HepG2 (cell line): ENCODE measurements at regions not wholly inside any gene's neighbourhood (a gene's known extent, or its start where the extent isn't known, plus 50 kb on each side); places are given as distances from the start of the nearest gene placed in this dataset.

Source experiments
- ATAC-seq: fragments of 200-7000 bp; cut with Tn5 transposase; 3 replicates; pipeline ENCODE4 v1.9.1; 2020; ENCODE audit warnings: mild to moderate bottlenecking, moderate library complexity
- BruUV-seq: library from RNA; stranded (reverse); fragments of 400-500 nt; replicated peaks from 2 replicates; lab custom pipeline; 2021; lab: Mats Ljungman, UMichigan
- CTCF ChIA-PET: fragments of 300-600 bp; formaldehyde crosslinking; extraction: SDS; loops from one replicate; lab custom pipeline; 2021; ENCODE audit warnings: low total read pairs, inconsistent platforms, low intra/inter-chr PET ratio; lab: Yijun Ruan, JAX
- POLR2A ChIA-PET: fragments of 350-600 bp; sonication (Branson Sonifier 250); formaldehyde crosslinking; loops from one replicate; lab custom pipeline; 2020; ENCODE audit warnings: antibody characterized with exemption, inconsistent platforms; lab: Yijun Ruan, JAX
- DNase-seq: peaks from one replicate; pipeline ENCODE4 v3.0.0-alpha.2; 2015; ENCODE audit warnings: low spot score
- FAIRE-seq: peaks from 3 replicates; lab custom pipeline; 2011; peaks lifted over from hg19 to GRCh38; lab: Jason Lieb, UNC
- H2AFZ ChIP-seq: one replicate; pipeline ENCODE4 v1.6.1; 2011; ENCODE audit warnings: low read length, inconsistent platforms
- H3K27ac ChIP-seq: fragments of 300-600 bp; 3 replicates; pipeline ENCODE4 v1.8.0; 2011; ENCODE audit warnings: mixed run types, mild to moderate bottlenecking, mixed read lengths, low read length, inconsistent platforms; ENCODE audit not compliant: insufficient read depth; ENCODE audit errors: extremely low read length
- H3K27me3 ChIP-seq, 2 experiments: fragments of 200-600 bp in 1 of 2; 2 replicates in 1 of 2; 3 replicates in 1 of 2; pipeline versions ENCODE4 v1.6.0 to v1.8.0; 2011; ENCODE audit warnings: low read length in 2 of 2, mild to moderate bottlenecking in 2 of 2, moderate library complexity in 2 of 2, inconsistent platforms in 1 of 2; ENCODE audit not compliant: insufficient read depth in 2 of 2, control insufficient read depth in 1 of 2
- H3K36me3 ChIP-seq, 2 experiments: fragments of 200-600 bp in 1 of 2; replicated peaks in 1 of 2; 2 replicates in 1 of 2; 3 replicates in 1 of 2; pipeline versions ENCODE4 v1.5.1 to v1.8.0; 2011; ENCODE audit warnings: low read length in 2 of 2, inconsistent platforms in 1 of 2; ENCODE audit not compliant: insufficient read depth in 2 of 2, control insufficient read depth in 1 of 2
- H3K4me1 ChIP-seq: 2 replicates; pipeline ENCODE4 v1.5.1; 2012; ENCODE audit warnings: low read length, inconsistent platforms; ENCODE audit not compliant: insufficient read depth
- H3K4me2 ChIP-seq: 2 replicates; pipeline ENCODE4 v1.6.0; 2011; ENCODE audit warnings: low read depth, low read length, inconsistent platforms
- H3K4me3 ChIP-seq, 3 experiments: fragments of 200-600 bp in 1 of 3; sonication (generic), shearing (Covaris generic) in 1 of 3; replicated peaks in 1 of 3; 2 replicates each; pipeline ENCODE4 v1.5.1; 2011 to 2016; ENCODE audit warnings: low read length in 3 of 3, inconsistent platforms in 2 of 3, low read depth in 2 of 3, mild to moderate bottlenecking in 2 of 3, control low read depth in 1 of 3, mixed read lengths in 1 of 3; ENCODE audit not compliant: insufficient read depth in 1 of 3
- H3K79me2 ChIP-seq: one replicate; pipeline ENCODE4 v1.6.1; 2011; ENCODE audit warnings: low read length, inconsistent platforms; ENCODE audit not compliant: insufficient read depth
- H3K9ac ChIP-seq: 2 replicates; pipeline ENCODE4 v1.6.0; 2011; ENCODE audit warnings: mild to moderate bottlenecking, low read depth, low read length, inconsistent platforms; ENCODE audit not compliant: insufficient read depth
- H3K9me3 ChIP-seq: 2 replicates; pipeline ENCODE4 v1.5.1; 2012; ENCODE audit warnings: mild to moderate bottlenecking, low read length
- H4K20me1 ChIP-seq: 2 replicates; pipeline ENCODE4 v1.6.0; 2011; ENCODE audit warnings: inconsistent platforms, mild to moderate bottlenecking, low read length, moderate library complexity; ENCODE audit not compliant: insufficient read depth
- DNMT3B ChIP-seq: conservative IDR thresholded peaks from 2 replicates; pipeline ENCODE4 v1.6.1; 2016; ENCODE audit warnings: missing biosample characterization, control low read depth
- KDM6A ChIP-seq: IDR thresholded peaks from 2 replicates; pipeline ENCODE4 v1.6.1; 2016; ENCODE audit warnings: low read depth
- MYNN ChIP-seq: sonication (generic); formaldehyde crosslinking; IDR thresholded peaks from 2 replicates; pipeline ENCODE4 v1.4.0; 2020; ENCODE audit warnings: mild to moderate bottlenecking, low read depth, missing genetic modification reagents
- PCBP1 ChIP-seq: fragments of 200-400 bp; formaldehyde crosslinking; IDR thresholded peaks from 2 replicates; pipeline ENCODE4 v1.6.1; 2017; ENCODE audit warnings: mild to moderate bottlenecking, low read depth, low read length, borderline replicate concordance
- SOX13 ChIP-seq, 3 experiments: fragments of 450-650 bp in 1 of 3; sonication (generic) in 1 of 3; formaldehyde crosslinking in 1 of 3; IDR thresholded peaks in 2 of 3; conservative IDR thresholded peaks in 1 of 3; 2 replicates each; pipeline versions ENCODE4 v1.5.0 to v1.6.1; 2016 to 2020; ENCODE audit warnings: antibody characterized with exemption in 1 of 3, mild to moderate bottlenecking in 1 of 3, missing compliant biosample characterization in 1 of 3, missing genetic modification reagents in 1 of 3, moderate library complexity in 1 of 3
- SPEN ChIP-seq: sonication (generic); formaldehyde crosslinking; IDR thresholded peaks from 2 replicates; pipeline ENCODE4 v1.5.1; 2020; ENCODE audit warnings: low read depth, mild to moderate bottlenecking, missing genetic modification reagents
- THAP8 ChIP-seq: sonication (generic); formaldehyde crosslinking; IDR thresholded peaks from 2 replicates; pipeline ENCODE4 v1.5.1; 2020; ENCODE audit warnings: missing genetic modification reagents, mild to moderate bottlenecking, borderline replicate concordance
- TMF1 ChIP-seq: sonication (generic); formaldehyde crosslinking; IDR thresholded peaks from 2 replicates; pipeline ENCODE4 v1.8.1; 2022; ENCODE audit warnings: low read depth, missing genetic modification reagents
- YY1 ChIP-seq: IDR thresholded peaks from 2 replicates; pipeline ENCODE4 v1.6.1; 2011; ENCODE audit warnings: low read length, low read depth, moderate library complexity, mild to moderate bottlenecking; ENCODE audit not compliant: insufficient read depth, insufficient replicate concordance
- ZNF10 ChIP-seq: sonication (generic); formaldehyde crosslinking; IDR thresholded peaks from 2 replicates; pipeline ENCODE4 v1.4.0; 2020; ENCODE audit warnings: mild to moderate bottlenecking, low read depth, missing genetic modification reagents, borderline replicate concordance
- ZNF772 ChIP-seq: sonication (generic); formaldehyde crosslinking; IDR thresholded peaks from 2 replicates; pipeline ENCODE4 v1.5.0; 2020; ENCODE audit warnings: mild to moderate bottlenecking, missing genetic modification reagents
- ZNF841 ChIP-seq: sonication (generic); formaldehyde crosslinking; IDR thresholded peaks from 2 replicates; pipeline ENCODE4 v1.8.1; 2023; ENCODE audit warnings: missing genetic modification reagents, borderline replicate concordance
- WGBS: methylation state at CpG from one replicate; pipeline ENCODE4 v1.1.6; 2017; ENCODE audit warnings: low lambda C conversion rate; 5-methylcytosine and 5-hydroxymethylcytosine counted together
- in situ Hi-C: cut with HindIII; loops from 2 replicates; pipeline ENCODE4 v1.10.0; 2017; ENCODE audit warnings: low pct_unique_long_range_greater_than_20kb; ENCODE audit not compliant: extremely low pct_ligation_motif_present
- intact Hi-C: fragments of 100-400 bp; cut with micrococcal nuclease; formaldehyde crosslinking; loops from one replicate; pipeline ENCODE4 v1.10.0; 2022; ENCODE audit not compliant: unreplicated experiment
- TF ChIP-seq, protein P1 (sequence below): sonication (generic); formaldehyde crosslinking; IDR thresholded peaks from 2 replicates; pipeline ENCODE4 v1.4.0; 2020; ENCODE audit warnings: missing genetic modification reagents, mild to moderate bottlenecking, borderline replicate concordance
- TF ChIP-seq, protein P2 (sequence below): sonication (generic); formaldehyde crosslinking; IDR thresholded peaks from 2 replicates; pipeline ENCODE4 v1.9.0; 2021; ENCODE audit warnings: missing genetic modification reagents, mild to moderate bottlenecking, borderline replicate concordance

GRCh38 chr12:77521508-77522115, 309.1 kb upstream of the NAV3 start (continued):
- TF ChIP-seq, protein P1, sequence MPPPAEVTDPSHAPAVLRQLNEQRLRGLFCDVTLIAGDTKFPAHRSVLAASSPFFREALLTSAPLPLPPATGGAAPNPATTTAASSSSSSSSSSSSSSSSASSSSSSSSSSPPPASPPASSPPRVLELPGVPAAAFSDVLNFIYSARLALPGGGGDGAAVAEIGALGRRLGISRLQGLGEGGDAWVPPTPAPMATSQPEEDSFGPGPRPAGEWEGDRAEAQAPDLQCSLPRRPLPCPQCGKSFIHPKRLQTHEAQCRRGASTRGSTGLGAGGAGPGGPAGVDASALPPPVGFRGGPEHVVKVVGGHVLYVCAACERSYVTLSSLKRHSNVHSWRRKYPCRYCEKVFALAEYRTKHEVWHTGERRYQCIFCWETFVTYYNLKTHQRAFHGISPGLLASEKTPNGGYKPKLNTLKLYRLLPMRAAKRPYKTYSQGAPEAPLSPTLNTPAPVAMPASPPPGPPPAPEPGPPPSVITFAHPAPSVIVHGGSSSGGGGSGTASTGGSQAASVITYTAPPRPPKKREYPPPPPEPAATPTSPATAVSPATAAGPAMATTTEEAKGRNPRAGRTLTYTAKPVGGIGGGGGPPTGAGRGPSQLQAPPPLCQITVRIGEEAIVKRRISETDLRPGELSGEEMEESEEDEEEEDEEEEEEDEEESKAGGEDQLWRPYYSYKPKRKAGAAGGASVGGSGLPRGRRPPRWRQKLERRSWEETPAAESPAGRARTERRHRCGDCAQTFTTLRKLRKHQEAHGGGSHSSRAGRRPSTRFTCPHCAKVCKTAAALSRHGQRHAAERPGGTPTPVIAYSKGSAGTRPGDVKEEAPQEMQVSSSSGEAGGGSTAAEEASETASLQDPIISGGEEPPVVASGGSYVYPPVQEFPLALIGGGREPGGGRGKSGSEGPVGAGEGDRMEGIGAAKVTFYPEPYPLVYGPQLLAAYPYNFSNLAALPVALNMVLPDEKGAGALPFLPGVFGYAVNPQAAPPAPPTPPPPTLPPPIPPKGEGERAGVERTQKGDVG (CRISPR knock-in tag), result no peak
- TF ChIP-seq, protein P2, sequence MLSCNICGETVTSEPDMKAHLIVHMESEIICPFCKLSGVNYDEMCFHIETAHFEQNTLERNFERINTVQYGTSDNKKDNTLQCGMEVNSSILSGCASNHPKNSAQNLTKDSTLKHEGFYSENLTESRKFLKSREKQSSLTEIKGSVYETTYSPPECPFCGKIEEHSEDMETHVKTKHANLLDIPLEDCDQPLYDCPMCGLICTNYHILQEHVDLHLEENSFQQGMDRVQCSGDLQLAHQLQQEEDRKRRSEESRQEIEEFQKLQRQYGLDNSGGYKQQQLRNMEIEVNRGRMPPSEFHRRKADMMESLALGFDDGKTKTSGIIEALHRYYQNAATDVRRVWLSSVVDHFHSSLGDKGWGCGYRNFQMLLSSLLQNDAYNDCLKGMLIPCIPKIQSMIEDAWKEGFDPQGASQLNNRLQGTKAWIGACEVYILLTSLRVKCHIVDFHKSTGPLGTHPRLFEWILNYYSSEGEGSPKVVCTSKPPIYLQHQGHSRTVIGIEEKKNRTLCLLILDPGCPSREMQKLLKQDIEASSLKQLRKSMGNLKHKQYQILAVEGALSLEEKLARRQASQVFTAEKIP (CRISPR knock-in tag), result no peak

DNA sequence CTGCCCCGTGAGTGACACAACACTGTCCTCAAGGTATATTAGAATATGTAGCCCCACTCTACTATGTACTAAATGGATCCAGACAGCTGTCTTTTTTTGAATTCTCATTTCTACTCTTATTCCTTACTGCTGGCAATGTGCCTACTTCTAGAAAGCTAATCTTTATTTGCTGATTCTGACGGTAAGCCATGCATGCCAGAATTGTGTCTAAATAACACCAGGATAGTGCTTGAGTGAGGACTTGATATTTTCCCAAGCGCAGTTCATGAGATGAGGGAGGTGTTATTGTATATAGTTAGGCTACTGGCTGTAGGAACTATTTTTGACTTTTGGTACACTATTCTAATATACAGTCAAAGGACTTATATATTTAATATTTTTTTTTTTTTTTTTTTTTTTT, 316.2 kb upstream of the NAV3 start:
- no peak for FAIRE-seq
- CTCF ChIA-PET, result no interaction called here
- no peak for TF ChIP-seq MYNN (CRISPR knock-in tag)
- no peak for TF ChIP-seq PCBP1
- no peak for TF ChIP-seq TMF1 (CRISPR knock-in tag)
- TF ChIP-seq ZNF841, result no peak
- no peak for TF ChIP-seq SOX13 (IDR thresholded peaks at IDR 0.05)
- TF ChIP-seq SOX13 (CRISPR knock-in tag; conservative IDR thresholded peaks at IDR 0.05 in 1 of 2, IDR thresholded peaks at IDR 0.05 in 1 of 2), result no peak
- TF ChIP-seq SPEN (CRISPR knock-in tag), result no peak
- TF ChIP-seq DNMT3B (CRISPR knock-in tag), result no peak
- no peak for TF ChIP-seq KDM6A (CRISPR knock-in tag)
- TF ChIP-seq ZNF10 (CRISPR knock-in tag), result no peak
- TF ChIP-seq ZNF772 (CRISPR knock-in tag), result no peak
- no peak for TF ChIP-seq THAP8 (CRISPR knock-in tag)
- no peak for TF ChIP-seq YY1

More for the DNA sequence above, 316.2 kb upstream of the NAV3 start:
- Histone ChIP-seq H3K9me3 (no peaks in the 10 kb centered on the region), H4K20me1 (no peaks in the 10 kb centered on the region), H3K4me1 (no peaks in the 10 kb centered on the region), H3K27ac (no peak overlapping the region), H3K79me2 (no peaks in the 10 kb centered on the region), H3K4me2 (no peak overlapping the region), H3K4me3 (no peak overlapping the region), H3K36me3 (no peaks in the 10 kb centered on the region), H3K27me3 (no peaks in the 10 kb centered on the region), H3K9ac (no peak overlapping the region), H2AFZ (no peak overlapping the region)
- ATAC-seq, result no peak
- BruUV-seq, result no TSS peak
- intact Hi-C loops (no loop called here), in situ Hi-C loops (no loop called here)
- DNase-seq, result no peak
- POLR2A ChIA-PET, result no interaction called here
- WGBS, result 27% methylated on average over 3 of the region's 3 CpGs
